Natural killer cell treated with Interleukin-12 subunit alpha and Interleukin-12 subunit beta and Interleukin-15 and Interleukin-18, amount 100 ng/mL, for 72 hours (primary cell): ENCODE measurements at regions not wholly inside any gene's neighbourhood (a gene's known extent, or its start where the extent isn't known, plus 50 kb on each side); places are given as distances from the start of the nearest gene placed in this dataset.
A peak's percentile ranks its signal among the peaks of the same experiment; 100 is the strongest.
"Not testable (repeated sequence)": the region's sequence is repeated elsewhere in the genome, so short reads cannot be mapped to it uniquely, and the experiment has no call there.

Source experiments
- ATAC-seq, 2 donors: fragments of 150-1000 bp; cut with Tn5 transposase in 1 of 2; sonication (Bioruptor Pico), chemical (Tn5 transposase) in 1 of 2; 2 replicates each; pipeline ENCODE4 v1.10.0; 2021
- DNase-seq: peaks from one replicate; pipeline ENCODE4 v3.0.0; 2022; ENCODE audit warnings: low spot score
- H3K27ac Mint-ChIP-seq, 2 donors: 1 replicate in 1 of 2; 2 replicates in 1 of 2; pipeline ENCODE4 v1.8.0; 2022; ENCODE audit warnings: mixed read lengths in 2 of 2, mild to moderate bottlenecking in 1 of 2, moderate library complexity in 1 of 2
- H3K27me3 Mint-ChIP-seq, 2 donors: 1 replicate in 1 of 2; 2 replicates in 1 of 2; pipeline ENCODE4 v1.8.0; 2022; ENCODE audit warnings: mixed read lengths in 2 of 2
- H3K36me3 Mint-ChIP-seq: one replicate; pipeline ENCODE4 v1.8.0; 2022; ENCODE audit warnings: mixed read lengths
- H3K4me1 Mint-ChIP-seq, 2 donors: 1 replicate in 1 of 2; 2 replicates in 1 of 2; pipeline ENCODE4 v1.8.0; 2022; ENCODE audit warnings: low read depth in 2 of 2, mixed read lengths in 2 of 2, mild to moderate bottlenecking in 1 of 2
- H3K4me3 Mint-ChIP-seq: one replicate; pipeline ENCODE4 v1.8.0; 2022; ENCODE audit warnings: mixed read lengths
- H3K9me3 Mint-ChIP-seq: 2 replicates; pipeline ENCODE4 v1.8.0; 2022; ENCODE audit warnings: mixed read lengths

GRCh38 chr19:14297883-14298576, 83.2 kb upstream of the ADGRE5 start:
- H3K27ac Mint-ChIP-seq, H3K4me1 Mint-ChIP-seq, H3K4me3 Mint-ChIP-seq, H3K36me3 Mint-ChIP-seq, DNase-seq, H3K9me3 Mint-ChIP-seq, ATAC-seq, H3K27me3 Mint-ChIP-seq: not testable (repeated sequence)

- ATAC-seq: peak; percentile 64 to 68
- H3K9me3 Mint-ChIP-seq: not testable (repeated sequence)
These were observed 86.3 kb upstream of the ADGRE5 start for GRCh38 chr19:14294974-14295373.

GRCh38 chr19:14293816-14294170, 87.5 kb upstream of the ADGRE5 start:
- H3K27me3 Mint-ChIP-seq, H3K36me3 Mint-ChIP-seq, H3K27ac Mint-ChIP-seq, DNase-seq, H3K4me1 Mint-ChIP-seq, H3K9me3 Mint-ChIP-seq, H3K4me3 Mint-ChIP-seq, ATAC-seq: not testable (repeated sequence)

More at GRCh38 chr19:14294974-14295373, 86.3 kb upstream of the ADGRE5 start:
- not testable (repeated sequence) for H3K27me3 Mint-ChIP-seq, H3K4me1 Mint-ChIP-seq, DNase-seq, H3K27ac Mint-ChIP-seq, H3K36me3 Mint-ChIP-seq, H3K4me3 Mint-ChIP-seq

- H3K27ac Mint-ChIP-seq, ATAC-seq, DNase-seq, H3K9me3 Mint-ChIP-seq, H3K4me3 Mint-ChIP-seq, H3K4me1 Mint-ChIP-seq, H3K36me3 Mint-ChIP-seq, H3K27me3 Mint-ChIP-seq: not testable (repeated sequence)
These were observed 87.3 kb upstream of the ADGRL1 start for GRCh38 chr19:14293101-14293815.

- not testable (repeated sequence) for H3K27ac Mint-ChIP-seq, H3K9me3 Mint-ChIP-seq, H3K27me3 Mint-ChIP-seq, H3K36me3 Mint-ChIP-seq, DNase-seq, H3K4me3 Mint-ChIP-seq, ATAC-seq
- H3K4me1 Mint-ChIP-seq: peaks cover 6 to 13% of the 10 kb centered on the region in 2 donors
These were observed 83.8 kb upstream of the ADGRL1 start for GRCh38 chr19:14289810-14290209.

GRCh38 chr19:14287837-14288236, 81.9 kb upstream of the ADGRL1 start:
- not testable (repeated sequence) for H3K27ac Mint-ChIP-seq, DNase-seq, H3K27me3 Mint-ChIP-seq, H3K4me3 Mint-ChIP-seq, H3K9me3 Mint-ChIP-seq, H3K36me3 Mint-ChIP-seq, ATAC-seq
- peaks cover 12 to 21% of the 10 kb centered on the region in 2 donors for H3K4me1 Mint-ChIP-seq

- H3K27ac Mint-ChIP-seq, ATAC-seq, DNase-seq, H3K9me3 Mint-ChIP-seq, H3K4me3 Mint-ChIP-seq, H3K27me3 Mint-ChIP-seq, H3K36me3 Mint-ChIP-seq: not testable (repeated sequence)
- H3K4me1 Mint-ChIP-seq: peaks cover 12 to 25% of the 10 kb centered on the region in 2 donors
These were observed 80.6 kb upstream of the ADGRL1 start for GRCh38 chr19:14286594-14286993.

GRCh38 chr19:14285726-14286125, 79.8 kb upstream of the ADGRL1 start:
- H3K36me3 Mint-ChIP-seq, H3K9me3 Mint-ChIP-seq, H3K4me3 Mint-ChIP-seq, ATAC-seq, DNase-seq, H3K27ac Mint-ChIP-seq, H3K27me3 Mint-ChIP-seq: not testable (repeated sequence)
- H3K4me1 Mint-ChIP-seq: peaks cover 12 to 25% of the 10 kb centered on the region in 2 donors

GRCh38 chr19:14283813-14284520, 78.0 kb upstream of the ADGRL1 start:
- peak overlapping the region; percentile 43 for H3K4me3 Mint-ChIP-seq
- peak; percentile 66 for DNase-seq
- H3K4me1 Mint-ChIP-seq: peaks cover 12 to 25% of the 10 kb centered on the region in 2 donors
- not testable (repeated sequence) for H3K9me3 Mint-ChIP-seq, H3K36me3 Mint-ChIP-seq, H3K27me3 Mint-ChIP-seq
- ATAC-seq: peak; percentile 97 to 99
- peak overlapping the region in 1 of 2 donors; percentile 29 for H3K27ac Mint-ChIP-seq

GRCh38 chr19:14279270-14279669, 73.3 kb upstream of the ADGRL1 start:
- not testable (repeated sequence) for H3K4me3 Mint-ChIP-seq, DNase-seq, ATAC-seq, H3K27ac Mint-ChIP-seq, H3K36me3 Mint-ChIP-seq, H3K27me3 Mint-ChIP-seq, H3K9me3 Mint-ChIP-seq
- peaks cover 22 to 26% of the 10 kb centered on the region in 2 donors for H3K4me1 Mint-ChIP-seq

GRCh38 chr19:14277608-14278007, 71.6 kb upstream of the ADGRL1 start:
- no peak for DNase-seq
- H3K4me3 Mint-ChIP-seq: no peak overlapping the region
- H3K27ac Mint-ChIP-seq: no peak overlapping the region
- peaks cover 3% of the 10 kb centered on the region for H3K9me3 Mint-ChIP-seq
- H3K27me3 Mint-ChIP-seq: peaks cover 0 to 5% of the 10 kb centered on the region in 2 donors
- peaks cover 16 to 22% of the 10 kb centered on the region in 2 donors for H3K4me1 Mint-ChIP-seq
- no peak for ATAC-seq
- peaks cover 8% of the 10 kb centered on the region for H3K36me3 Mint-ChIP-seq

- not testable (repeated sequence) for H3K27me3 Mint-ChIP-seq, H3K36me3 Mint-ChIP-seq, ATAC-seq, H3K9me3 Mint-ChIP-seq, H3K4me3 Mint-ChIP-seq, DNase-seq
- Mint-ChIP-seq H3K4me1 (peaks cover 16 to 20% of the 10 kb centered on the region in 2 donors), H3K27ac (peak overlapping the region; percentile 6 to 77)
These were observed 69.9 kb upstream of the ADGRL1 start for GRCh38 chr19:14275823-14276222.

GRCh38 chr19:14272623-14273022, 66.7 kb upstream of the ADGRL1 start:
- no peak overlapping the region for H3K27ac Mint-ChIP-seq
- H3K4me1 Mint-ChIP-seq: peaks cover 16 to 20% of the 10 kb centered on the region in 2 donors
- H3K27me3 Mint-ChIP-seq: no peaks in the 10 kb centered on the region
- H3K36me3 Mint-ChIP-seq: peaks cover 8% of the 10 kb centered on the region
- H3K9me3 Mint-ChIP-seq: peaks cover 3% of the 10 kb centered on the region
- ATAC-seq (no peak), DNase-seq (no peak)
- no peak overlapping the region for H3K4me3 Mint-ChIP-seq

GRCh38 chr19:14271840-14272239, 65.9 kb upstream of the ADGRL1 start:
- H3K9me3 Mint-ChIP-seq: peaks cover 3% of the 10 kb centered on the region
- H3K4me1 Mint-ChIP-seq: peaks cover 14 to 18% of the 10 kb centered on the region in 2 donors
- DNase-seq (no peak), ATAC-seq (no peak)
- no peak overlapping the region for H3K4me3 Mint-ChIP-seq
- no peak overlapping the region for H3K27ac Mint-ChIP-seq
- H3K27me3 Mint-ChIP-seq: no peaks in the 10 kb centered on the region
- peaks cover 7% of the 10 kb centered on the region for H3K36me3 Mint-ChIP-seq
